HL-60 (cell line): ENCODE measurements at regions not wholly inside any gene's neighbourhood (a gene's known extent, or its start where the extent isn't known, plus 50 kb on each side); places are given as distances from the start of the nearest gene placed in this dataset.

Source experiments
- DNase-seq, 2 experiments: peaks; one replicate each; pipeline ENCODE4 v3.0.0-alpha.2; 2010 to 2020; ENCODE audit warnings: low read depth in 1 of 2, low spot score in 1 of 2
- H3K27ac ChIP-seq: fragments of 250-450 bp; sonication (Bioruptor Pico); replicated peaks from 2 replicates; pipeline ENCODE4 v1.5.1; 2020; ENCODE audit warnings: mild to moderate bottlenecking, moderate library complexity
- H3K27me3 ChIP-seq: fragments of 250-450 bp; sonication (Bioruptor Pico); 2 replicates; pipeline ENCODE4 v1.5.1; 2021; ENCODE audit warnings: mild to moderate bottlenecking, moderate library complexity; ENCODE audit not compliant: insufficient read depth, poor library complexity, severe bottlenecking
- H3K4me3 ChIP-seq: replicated peaks from 2 replicates; pipeline ENCODE4 v1.5.1; 2011; ENCODE audit warnings: mild to moderate bottlenecking, control low read depth, low read length; ENCODE audit not compliant: insufficient read depth
- CTCF ChIP-seq: IDR thresholded peaks from one replicate; pipeline ENCODE4 v1.5.1; 2011; ENCODE audit warnings: low read length, control low read depth, inconsistent platforms; ENCODE audit not compliant: insufficient read depth
- GABPA ChIP-seq: IDR thresholded peaks from 2 replicates; pipeline ENCODE4 v1.6.1; 2012; ENCODE audit warnings: low read depth
- POLR2AphosphoS5 ChIP-seq: IDR thresholded peaks from 2 replicates; pipeline ENCODE4 v1.6.1; 2012; ENCODE audit warnings: low read depth
- REST ChIP-seq: IDR thresholded peaks from 2 replicates; pipeline ENCODE4 v1.6.1; 2012; ENCODE audit warnings: low read depth; ENCODE audit not compliant: insufficient replicate concordance
- SPI1 ChIP-seq: IDR thresholded peaks from 2 replicates; pipeline ENCODE4 v1.6.1; 2012; ENCODE audit warnings: low read depth, mild to moderate bottlenecking, borderline replicate concordance

DNA sequence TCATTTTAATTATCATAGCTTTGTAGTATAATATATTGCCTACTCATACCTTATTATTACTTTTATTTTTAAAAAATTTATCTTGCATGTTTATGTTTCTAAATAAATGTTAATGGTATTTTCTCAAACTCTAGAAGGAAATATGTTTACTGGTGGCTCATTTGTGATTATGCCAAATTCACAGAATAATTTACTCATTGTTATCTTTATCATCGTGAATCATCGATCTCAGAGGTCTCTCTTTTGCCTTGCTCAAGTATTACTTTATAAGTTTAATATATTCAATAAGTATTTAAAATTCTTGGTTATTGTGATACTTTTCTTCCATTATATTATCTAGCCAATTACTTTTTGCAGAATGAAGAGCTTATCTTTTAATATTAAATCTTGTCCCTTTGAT is 836.7 kb upstream of the ADAMTS5 start:
- peaks cover 2% of the 10 kb centered on the region for H3K27me3 ChIP-seq
- no peak overlapping the region for H3K27ac ChIP-seq
- no peak overlapping the region for H3K4me3 ChIP-seq
- no peak for DNase-seq
- TF ChIP-seq SPI1 (no peak), POLR2AphosphoS5 (no peak), CTCF (no peak), GABPA (no peak), REST (no peak)

DNA sequence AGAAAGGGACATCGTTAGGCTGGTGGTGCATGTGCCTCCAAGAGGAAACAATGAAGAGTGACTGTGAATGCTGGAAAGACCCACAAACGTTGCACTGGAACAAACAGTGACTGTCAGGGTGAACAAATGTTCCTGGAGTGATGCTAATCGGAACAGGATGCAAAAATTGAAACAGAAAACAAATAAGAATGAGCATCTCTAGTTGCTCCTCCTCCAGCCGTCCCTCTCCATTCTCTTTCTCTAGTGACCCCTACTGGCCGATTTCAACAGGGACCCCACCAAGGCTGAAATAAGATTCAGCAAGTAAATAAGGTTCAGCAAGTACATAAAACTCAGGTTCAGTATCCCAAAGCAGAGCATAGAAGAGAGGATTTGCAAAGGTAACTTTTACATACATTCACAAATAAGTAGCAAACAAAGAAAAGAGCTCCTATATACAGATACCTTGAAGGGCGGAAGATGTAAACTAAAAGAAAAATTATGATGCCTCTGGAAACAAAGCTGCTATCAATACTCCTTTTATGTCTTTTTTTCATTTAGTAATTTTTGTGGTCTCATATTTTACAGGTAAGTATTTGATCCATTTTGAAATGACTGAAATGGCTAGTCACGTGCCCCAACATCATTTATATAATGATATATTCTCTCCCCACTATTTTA is 836.1 kb upstream of the ADAMTS5 start:
- Histone ChIP-seq H3K27me3 (peaks cover 2% of the 10 kb centered on the region), H3K4me3 (no peak overlapping the region), H3K27ac (no peak overlapping the region)
- no peak for TF ChIP-seq POLR2AphosphoS5
- TF ChIP-seq GABPA = no peak
- no peak for TF ChIP-seq SPI1
- no peak for TF ChIP-seq REST
- peak; percentile 51 for TF ChIP-seq CTCF
- peak; percentile 5 to 59 for DNase-seq

- TF ChIP-seq SPI1 (no peak), POLR2AphosphoS5 (no peak), GABPA (no peak)
- H3K4me3 ChIP-seq = no peak overlapping the region
- peak overlapping the region; percentile 39 for H3K27ac ChIP-seq
Measured at GRCh38 chr21:27799861-27800260, 833.0 kb upstream of the ADAMTS5 start.

DNA sequence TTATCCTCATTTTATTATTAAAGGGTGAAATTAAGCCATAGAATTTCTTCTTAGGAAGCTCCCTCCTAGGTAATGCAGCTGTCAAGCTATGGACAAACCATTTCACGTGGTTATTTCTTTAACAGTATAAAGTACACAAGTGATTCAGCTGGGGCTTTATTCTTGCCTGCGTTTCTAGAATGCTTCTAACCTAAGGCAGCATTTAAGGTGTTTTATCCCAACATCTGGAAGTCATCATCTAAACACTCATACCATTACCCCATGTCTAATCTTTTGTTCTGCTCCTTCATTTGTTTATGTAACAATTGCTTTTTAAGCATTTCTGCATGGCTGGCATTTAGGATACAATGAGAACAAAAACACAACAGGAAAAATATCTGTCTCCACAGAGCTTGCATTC is 829.2 kb upstream of the ADAMTS5 start:
- Histone ChIP-seq H3K27me3 (no peaks in the 10 kb centered on the region), H3K4me3 (no peak overlapping the region), H3K27ac (no peak overlapping the region)
- no peak for TF ChIP-seq SPI1
- no peak for TF ChIP-seq POLR2AphosphoS5
- TF ChIP-seq CTCF = no peak
- TF ChIP-seq GABPA = no peak
- no peak for TF ChIP-seq REST
- DNase-seq = no peak

More at GRCh38 chr21:27799861-27800260, 833.0 kb upstream of the ADAMTS5 start:
- DNase-seq = no peak
- H3K27me3 ChIP-seq = no peaks in the 10 kb centered on the region
